Karpas-422 (cell line): ENCODE measurements at regions not wholly inside any gene's neighbourhood (a gene's known extent, or its start where the extent isn't known, plus 50 kb on each side); places are given as distances from the start of the nearest gene placed in this dataset.

Experiments used
- DNase-seq: peaks from one replicate; pipeline ENCODE4 v3.0.0-alpha.2; 2015
- H2AFZ ChIP-seq: fragments of 200-600 bp; sonication (generic); 2 replicates; pipeline ENCODE4 v1.6.1; 2014; ENCODE audit warnings: antibody characterized with exemption, low read length, mixed read lengths
- H3K27ac ChIP-seq: fragments of 200-600 bp; sonication (generic); 2 replicates; pipeline ENCODE4 v1.5.1; 2014; ENCODE audit warnings: mild to moderate bottlenecking, low read length, moderate library complexity
- H3K27me3 ChIP-seq: fragments of 200-600 bp; sonication (generic); 2 replicates; pipeline ENCODE4 v1.6.1; 2014; ENCODE audit warnings: low read length, mixed read lengths
- H3K36me3 ChIP-seq: fragments of 200-600 bp; sonication (generic); 2 replicates; pipeline ENCODE4 v1.6.1; 2014; ENCODE audit warnings: low read length, mixed read lengths; ENCODE audit not compliant: insufficient read depth
- H3K4me1 ChIP-seq: fragments of 200-600 bp; sonication (generic); 2 replicates; pipeline ENCODE4 v1.6.1; 2014; ENCODE audit warnings: mild to moderate bottlenecking, low read length, mixed read lengths
- H3K4me2 ChIP-seq: fragments of 200-600 bp; sonication (generic); 2 replicates; pipeline ENCODE4 v1.6.1; 2014; ENCODE audit warnings: low read length, low read depth, mild to moderate bottlenecking; ENCODE audit not compliant: poor library complexity, severe bottlenecking
- H3K4me3 ChIP-seq: fragments of 200-600 bp; sonication (generic); 2 replicates; pipeline ENCODE4 v1.5.1; 2014; ENCODE audit warnings: mild to moderate bottlenecking, antibody characterized with exemption, low read length, mixed read lengths
- H3K79me2 ChIP-seq: fragments of 200-600 bp; sonication (generic); 2 replicates; pipeline ENCODE4 v1.6.1; 2014; ENCODE audit warnings: mild to moderate bottlenecking, low read length, mixed read lengths
- H3K9ac ChIP-seq: fragments of 200-600 bp; sonication (generic); 2 replicates; pipeline ENCODE4 v1.6.0; 2014; ENCODE audit warnings: low read length
- H3K9me2 ChIP-seq: fragments of 200-600 bp; sonication (generic), shearing (Covaris generic); replicated peaks from 2 replicates; pipeline ENCODE4 v1.6.0; 2014; ENCODE audit warnings: mild to moderate bottlenecking, low read length, moderate library complexity; ENCODE audit not compliant: insufficient read depth
- H3K9me3 ChIP-seq: fragments of 300-700, 200-600 bp; sonication (generic); 2 replicates; pipeline ENCODE4 v1.6.1; 2014; ENCODE audit warnings: low read length, mixed read lengths
- H4K20me1 ChIP-seq: fragments of 200-600 bp; sonication (generic); 2 replicates; pipeline ENCODE4 v1.6.1; 2014; ENCODE audit warnings: mild to moderate bottlenecking, antibody characterized with exemption, low read length, low read depth; ENCODE audit not compliant: insufficient read depth

- H3K9ac ChIP-seq = no peak overlapping the region
- no peak overlapping the region for H2AFZ ChIP-seq
Observed at GRCh38 chr5:99248066-99248465, 319.3 kb upstream of the CHD1 start.

DNA sequence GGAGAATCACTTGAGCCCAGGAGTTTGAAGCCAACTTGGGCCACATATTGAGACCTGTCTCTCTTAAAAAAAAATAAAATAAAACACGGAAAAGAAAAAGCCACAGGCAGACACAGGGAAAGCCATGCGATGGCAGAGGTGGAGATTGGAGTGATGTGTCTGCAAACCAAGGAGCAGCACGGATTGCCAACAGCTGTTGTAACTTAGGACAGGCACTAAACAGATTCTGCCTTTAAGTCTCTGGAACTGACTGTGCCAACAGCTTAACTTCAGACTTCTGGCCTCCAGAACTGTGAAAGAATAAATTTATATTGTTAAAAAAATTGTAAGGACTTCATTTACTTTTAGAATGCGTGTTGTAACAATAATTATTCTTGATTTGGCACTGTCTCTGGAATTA lies 318.5 kb upstream of the CHD1 start:
- Histone ChIP-seq H3K27ac (no peak overlapping the region), H3K4me1 (no peaks in the 10 kb centered on the region), H3K9ac (no peak overlapping the region), H4K20me1 (no peaks in the 10 kb centered on the region), H3K79me2 (no peaks in the 10 kb centered on the region), H2AFZ (no peak overlapping the region), H3K4me2 (no peak overlapping the region), H3K36me3 (no peaks in the 10 kb centered on the region), H3K27me3 (no peaks in the 10 kb centered on the region), H3K9me3 (no peaks in the 10 kb centered on the region), H3K4me3 (no peak overlapping the region), H3K9me2 (no peaks in the 10 kb centered on the region)
- DNase-seq = no peak

More at GRCh38 chr5:99248066-99248465, 319.3 kb upstream of the CHD1 start:
- H3K9me3 ChIP-seq = no peaks in the 10 kb centered on the region
- no peaks in the 10 kb centered on the region for H3K36me3 ChIP-seq
- no peak for DNase-seq
- H3K79me2 ChIP-seq = no peaks in the 10 kb centered on the region
- H3K27ac ChIP-seq = no peak overlapping the region
- no peaks in the 10 kb centered on the region for H3K9me2 ChIP-seq
- H4K20me1 ChIP-seq = no peaks in the 10 kb centered on the region
- no peak overlapping the region for H3K4me3 ChIP-seq
- H3K27me3 ChIP-seq = no peaks in the 10 kb centered on the region
- H3K4me1 ChIP-seq = no peaks in the 10 kb centered on the region
- no peak overlapping the region for H3K4me2 ChIP-seq

- no peaks in the 10 kb centered on the region for H4K20me1 ChIP-seq
- no peaks in the 10 kb centered on the region for H3K9me3 ChIP-seq
- H3K4me3 ChIP-seq = no peak overlapping the region
- no peak overlapping the region for H3K27ac ChIP-seq
- no peaks in the 10 kb centered on the region for H3K27me3 ChIP-seq
- no peaks in the 10 kb centered on the region for H3K9me2 ChIP-seq
- H3K4me2 ChIP-seq = no peak overlapping the region
- no peaks in the 10 kb centered on the region for H3K36me3 ChIP-seq
- H3K9ac ChIP-seq = no peak overlapping the region
- no peak overlapping the region for H2AFZ ChIP-seq
- DNase-seq = no peak
- H3K4me1 ChIP-seq = no peaks in the 10 kb centered on the region
- H3K79me2 ChIP-seq = no peaks in the 10 kb centered on the region
Observed at GRCh38 chr5:99243111-99243510, 314.3 kb upstream of the CHD1 start.

DNA sequence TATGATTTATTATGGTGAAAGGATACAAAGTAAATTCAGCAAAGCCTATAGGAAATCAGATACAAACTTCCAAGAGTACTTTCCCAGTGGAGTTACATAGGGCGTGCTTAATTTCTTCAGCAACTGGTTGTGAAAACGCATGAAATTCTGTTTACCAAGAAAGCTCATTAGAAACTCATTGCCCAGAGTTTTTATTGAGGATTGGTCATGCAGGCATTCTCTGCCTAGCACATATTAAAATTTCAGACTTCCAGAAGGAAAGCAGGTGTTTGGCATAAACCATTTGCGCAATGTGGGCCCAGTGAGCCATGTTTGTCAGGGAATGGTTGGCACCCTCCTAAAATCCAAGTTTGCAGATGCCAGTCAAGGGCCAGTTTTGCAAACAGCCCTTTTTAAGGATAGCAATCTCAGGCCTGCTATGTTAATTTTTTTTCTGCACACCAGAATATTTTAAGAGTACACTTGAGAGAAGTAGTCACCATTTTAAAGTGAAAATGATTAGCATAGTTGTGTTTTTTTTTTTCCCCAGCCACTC lies 311.1 kb upstream of the CHD1 start:
- no peaks in the 10 kb centered on the region for H3K4me1 ChIP-seq
- no peak for DNase-seq

DNA sequence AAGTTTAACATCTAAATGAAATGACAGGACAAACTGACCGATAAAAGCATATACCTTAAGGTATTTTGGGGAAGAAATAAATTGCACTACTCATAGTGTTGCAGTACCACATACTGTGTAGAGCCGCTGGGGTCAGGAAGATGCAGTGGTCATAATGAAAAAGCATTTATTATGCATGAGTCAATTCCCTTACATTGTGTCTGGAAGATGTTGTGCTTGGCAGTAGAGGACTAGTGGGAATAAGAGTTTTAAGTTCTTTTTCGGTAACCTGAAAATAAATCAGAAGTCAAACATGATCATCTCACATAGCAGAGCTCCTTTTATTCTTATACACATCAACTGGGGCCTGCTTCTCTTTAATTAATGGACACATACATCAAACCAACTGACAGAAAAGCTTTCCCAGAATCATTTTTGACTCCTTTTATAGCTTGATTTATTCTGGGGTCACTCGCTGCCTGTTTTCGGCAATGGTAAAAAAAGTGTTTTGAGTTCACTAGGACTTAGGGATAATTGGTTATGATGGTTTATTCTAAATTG lies 262.5 kb upstream of the CHD1 start:
- Histone ChIP-seq H3K9ac (no peak overlapping the region), H3K27ac (no peak overlapping the region), H3K4me3 (no peak overlapping the region), H3K36me3 (no peaks in the 10 kb centered on the region), H3K9me3 (no peaks in the 10 kb centered on the region), H3K79me2 (no peaks in the 10 kb centered on the region), H3K4me2 (no peak overlapping the region), H3K27me3 (no peaks in the 10 kb centered on the region), H2AFZ (no peak overlapping the region), H3K9me2 (no peaks in the 10 kb centered on the region), H3K4me1 (no peaks in the 10 kb centered on the region), H4K20me1 (no peaks in the 10 kb centered on the region)
- DNase-seq = no peak

More for the DNA sequence above, 311.1 kb upstream of the CHD1 start:
- Histone ChIP-seq H4K20me1 (no peaks in the 10 kb centered on the region), H3K79me2 (no peaks in the 10 kb centered on the region), H3K4me2 (no peak overlapping the region), H3K9me2 (no peaks in the 10 kb centered on the region), H3K4me3 (no peak overlapping the region), H3K27me3 (no peaks in the 10 kb centered on the region), H3K27ac (no peak overlapping the region), H3K36me3 (no peaks in the 10 kb centered on the region), H3K9me3 (no peaks in the 10 kb centered on the region), H2AFZ (no peak overlapping the region), H3K9ac (no peak overlapping the region)

GRCh38 chr5:99187611-99188010 lies 258.8 kb upstream of the CHD1 start:
- DNase-seq = no peak
- H3K9me2 ChIP-seq = no peaks in the 10 kb centered on the region
- H4K20me1 ChIP-seq = no peaks in the 10 kb centered on the region
- H3K27ac ChIP-seq = no peak overlapping the region
- no peak overlapping the region for H3K9ac ChIP-seq
- H3K4me2 ChIP-seq = no peak overlapping the region
- H3K4me1 ChIP-seq = no peaks in the 10 kb centered on the region
- no peaks in the 10 kb centered on the region for H3K36me3 ChIP-seq
- H3K4me3 ChIP-seq = no peak overlapping the region
- H3K27me3 ChIP-seq = no peaks in the 10 kb centered on the region
- H3K79me2 ChIP-seq = no peaks in the 10 kb centered on the region
- H2AFZ ChIP-seq = no peak overlapping the region
- H3K9me3 ChIP-seq = no peaks in the 10 kb centered on the region

GRCh38 chr5:99179206-99179605 lies 250.4 kb upstream of the CHD1 start:
- Histone ChIP-seq H3K4me3 (no peak overlapping the region), H3K9me3 (no peaks in the 10 kb centered on the region), H3K27me3 (no peaks in the 10 kb centered on the region), H4K20me1 (no peaks in the 10 kb centered on the region), H3K4me1 (no peaks in the 10 kb centered on the region), H3K4me2 (no peak overlapping the region), H3K9ac (no peak overlapping the region), H2AFZ (no peak overlapping the region), H3K79me2 (no peaks in the 10 kb centered on the region), H3K36me3 (no peaks in the 10 kb centered on the region), H3K9me2 (no peaks in the 10 kb centered on the region), H3K27ac (no peak overlapping the region)
- DNase-seq = no peak

GRCh38 chr5:99177796-99178195 lies 249.0 kb upstream of the CHD1 start:
- H2AFZ ChIP-seq = no peak overlapping the region
- no peak overlapping the region for H3K4me2 ChIP-seq
- H3K36me3 ChIP-seq = no peaks in the 10 kb centered on the region
- H3K4me1 ChIP-seq = no peaks in the 10 kb centered on the region
- no peak overlapping the region for H3K27ac ChIP-seq
- H4K20me1 ChIP-seq = no peaks in the 10 kb centered on the region
- H3K4me3 ChIP-seq = no peak overlapping the region
- no peaks in the 10 kb centered on the region for H3K9me3 ChIP-seq
- H3K9ac ChIP-seq = no peak overlapping the region
- DNase-seq = no peak
- no peaks in the 10 kb centered on the region for H3K9me2 ChIP-seq
- no peaks in the 10 kb centered on the region for H3K79me2 ChIP-seq
- H3K27me3 ChIP-seq = no peaks in the 10 kb centered on the region
